H1 (cell line): ENCODE measurements at regions not wholly inside any gene's neighbourhood (a gene's known extent, or its start where the extent isn't known, plus 50 kb on each side); places are given as distances from the start of the nearest gene placed in this dataset.

ENCODE experiments used
- BRCA1 ChIP-seq: IDR thresholded peaks from 2 replicates; pipeline ENCODE4 v1.6.1; 2012; ENCODE audit warnings: low read depth, low read length, improper control_type of control experiment
- CHD1 ChIP-seq: IDR thresholded peaks from 2 replicates; pipeline ENCODE4 v1.6.1; 2012; ENCODE audit warnings: low read depth, low read length, improper control_type of control experiment
- CTCF ChIP-seq, 3 experiments: IDR thresholded peaks; 1 replicate in 2 of 3; 2 replicates in 1 of 3; pipeline versions ENCODE4 v1.5.1 to v1.6.1; 2011; ENCODE audit warnings: low read length in 3 of 3, mild to moderate bottlenecking in 3 of 3, inconsistent platforms in 2 of 3, low read depth in 1 of 3, moderate library complexity in 1 of 3; ENCODE audit not compliant: insufficient read depth in 1 of 3; ENCODE audit errors: control extremely low read depth in 1 of 3
- POLR2A ChIP-seq, 2 experiments: IDR thresholded peaks; 1 replicate in 1 of 2; 2 replicates in 1 of 2; pipeline ENCODE4 v1.6.1; 2011; ENCODE audit warnings: low read depth in 2 of 2, low read length in 2 of 2, mild to moderate bottlenecking in 2 of 2; ENCODE audit errors: control extremely low read depth in 1 of 2
- ZNF274 ChIP-seq: IDR thresholded peaks from 2 replicates; pipeline ENCODE4 v1.7.0; 2012; ENCODE audit warnings: low read length, borderline replicate concordance; ENCODE audit errors: extremely low read depth

GRCh38 chr10:62694537-62695126 is 109.9 kb upstream of the ADO start:
- TF ChIP-seq ZNF274 = no peak
- TF ChIP-seq POLR2A (IDR thresholded peaks at IDR 0.05; ENCODE audit: control extremely low read depth in 1 of 2, low read depth in 2 of 2, low read length in 2 of 2) = no peak
- no peak for TF ChIP-seq CTCF (IDR thresholded peaks at IDR 0.05; ENCODE audit: control extremely low read depth in 1 of 3, insufficient read depth in 1 of 3, low read depth in 1 of 3, low read length in 3 of 3)
- no peak for TF ChIP-seq BRCA1
- no peak for TF ChIP-seq CHD1
